A549 (cell line): ENCODE measurements at regions not wholly inside any gene's neighbourhood (a gene's known extent, or its start where the extent isn't known, plus 50 kb on each side); places are given as distances from the start of the nearest gene placed in this dataset.

ENCODE experiments used
- CBX8 ChIP-seq: fragments of 200-600 bp; sonication (generic); IDR thresholded peaks from 2 replicates; pipeline ENCODE4 v1.6.1; 2016
- CTCF ChIP-seq: fragments of >200 bp; sonication (Bioruptor Twin); formaldehyde crosslinking; IDR thresholded peaks from 3 replicates; pipeline ENCODE4 v1.5.1; 2016
- JUN ChIP-seq, 2 experiments: fragments of >200 bp; sonication (Bioruptor Twin); formaldehyde crosslinking; IDR thresholded peaks; 2 replicates in 1 of 2; 3 replicates in 1 of 2; pipeline ENCODE4 v1.6.1; 2016 to 2017
- MAX ChIP-seq: IDR thresholded peaks from 2 replicates; pipeline ENCODE4 v1.6.1; 2012
- RAD21 ChIP-seq, 2 experiments: fragments of >200 bp in 1 of 2; sonication (Bioruptor Twin) in 1 of 2; formaldehyde crosslinking in 1 of 2; IDR thresholded peaks in 1 of 2; conservative IDR thresholded peaks in 1 of 2; 2 replicates in 1 of 2; 3 replicates in 1 of 2; pipeline ENCODE4 v1.6.1; 2012 to 2018; ENCODE audit warnings: inconsistent platforms in 1 of 2
- RCOR1 ChIP-seq: fragments of 150-350 bp; IDR thresholded peaks from 2 replicates; pipeline ENCODE4 v1.6.1; 2014; ENCODE audit warnings: antibody characterized with exemption, low read length, low read depth
- REST ChIP-seq: fragments of 200-600 bp; sonication (generic); IDR thresholded peaks from 2 replicates; pipeline ENCODE4 v1.6.1; 2016; ENCODE audit warnings: antibody characterized with exemption, mild to moderate bottlenecking, moderate library complexity
- TP53 ChIP-seq: fragments of 250-450 bp; sonication (Bioruptor Pico); IDR thresholded peaks from 2 replicates; pipeline ENCODE4 v1.5.0; 2021; ENCODE audit warnings: mild to moderate bottlenecking, moderate library complexity
- USF2 ChIP-seq: fragments of 450-650 bp; IDR thresholded peaks from 2 replicates; pipeline ENCODE4 v1.6.1; 2014; ENCODE audit warnings: antibody characterized with exemption
- ZC3H11A ChIP-seq: fragments of 450-650 bp; IDR thresholded peaks from 2 replicates; pipeline ENCODE4 v1.6.1; 2014; ENCODE audit warnings: antibody characterized with exemption, mild to moderate bottlenecking

- TF ChIP-seq CTCF = no peak
- TF ChIP-seq REST = no peak
- TF ChIP-seq RCOR1 = no peak
- TF ChIP-seq USF2 = no peak
- no peak for TF ChIP-seq MAX
- no peak for TF ChIP-seq JUN (IDR thresholded peaks at IDR 0.05)
- TF ChIP-seq TP53 (CRISPR knock-in tag) = no peak
- TF ChIP-seq CBX8 = no peak
- TF ChIP-seq RAD21 (conservative IDR thresholded peaks at IDR 0.05 in 1 of 2, IDR thresholded peaks at IDR 0.05 in 1 of 2) = no peak
- no peak for TF ChIP-seq ZC3H11A
Observed at GRCh38 chr1:191432817-191433216, 725.4 kb upstream of the RGS18 start.
